Hepatocyte (in vitro differentiated cells): ENCODE measurements at regions not wholly inside any gene's neighbourhood (a gene's known extent, or its start where the extent isn't known, plus 50 kb on each side); places are given as distances from the start of the nearest gene placed in this dataset.

Experiments
- DNase-seq: peaks from one replicate; pipeline ENCODE4 v3.0.0-alpha.2; 2016; ENCODE audit warnings: low spot score
- H2AFZ ChIP-seq: fragments of 200-600 bp; sonication (generic); 2 replicates; pipeline ENCODE4 v1.6.0; 2016; ENCODE audit warnings: antibody characterized with exemption, mild to moderate bottlenecking
- H3K27ac ChIP-seq: fragments of 200-600 bp; sonication (generic); 2 replicates; pipeline ENCODE4 v1.5.1; 2016; ENCODE audit warnings: mild to moderate bottlenecking
- H3K27me3 ChIP-seq: fragments of 200-600 bp; sonication (generic); 2 replicates; pipeline ENCODE4 v1.6.1; 2016
- H3K36me3 ChIP-seq: fragments of 200-600 bp; sonication (generic); replicated peaks from 2 replicates; pipeline ENCODE4 v1.5.1; 2016; ENCODE audit warnings: low read depth; ENCODE audit not compliant: insufficient read depth
- H3K4me1 ChIP-seq: fragments of 200-600 bp; sonication (generic); 2 replicates; pipeline ENCODE4 v1.5.1; 2016; ENCODE audit warnings: mild to moderate bottlenecking, moderate library complexity; ENCODE audit not compliant: insufficient read depth
- H3K4me2 ChIP-seq: fragments of 200-600 bp; sonication (generic); 2 replicates; pipeline ENCODE4 v1.6.0; 2016
- H3K4me3 ChIP-seq: fragments of 200-600 bp; sonication (generic); 2 replicates; pipeline ENCODE4 v1.5.1; 2016; ENCODE audit warnings: mild to moderate bottlenecking
- H3K79me2 ChIP-seq: fragments of 200-600 bp; sonication (generic); 2 replicates; pipeline ENCODE4 v1.6.0; 2017; ENCODE audit warnings: mild to moderate bottlenecking
- H3K9me2 ChIP-seq: fragments of 200-600 bp; sonication (generic); replicated peaks from 2 replicates; pipeline ENCODE4 v1.6.0; 2017; ENCODE audit warnings: mild to moderate bottlenecking; ENCODE audit not compliant: insufficient read depth
- H3K9me3 ChIP-seq: fragments of 200-600 bp; sonication (generic); 2 replicates; pipeline ENCODE4 v1.5.1; 2016; ENCODE audit warnings: low read depth, mild to moderate bottlenecking
- H4K20me1 ChIP-seq: fragments of 200-600 bp; sonication (generic); 2 replicates; pipeline ENCODE4 v1.6.0; 2016; ENCODE audit warnings: mild to moderate bottlenecking; ENCODE audit not compliant: insufficient read depth, poor library complexity, severe bottlenecking
- EZH2 ChIP-seq: fragments of 200-600 bp; sonication (generic); IDR thresholded peaks from 2 replicates; pipeline ENCODE4 v1.6.1; 2016; ENCODE audit warnings: antibody characterized with exemption, mild to moderate bottlenecking, borderline replicate concordance
- EZH2phosphoT487 ChIP-seq: fragments of 200-600 bp; sonication (generic); IDR thresholded peaks from one replicate; pipeline ENCODE4 v1.6.1; 2018; ENCODE audit warnings: antibody characterized with exemption, mild to moderate bottlenecking, low read depth, moderate library complexity; ENCODE audit not compliant: unreplicated experiment, severe bottlenecking
- WGBS: methylation state at CpG from one replicate; pipeline ENCODE4 v1.1.6; 2016; ENCODE audit warnings: low lambda C conversion rate; ENCODE audit errors: missing lambda C conversion rate; 5-methylcytosine and 5-hydroxymethylcytosine counted together
- TF ChIP-seq, protein P1 (sequence below): fragments of 200-600 bp; sonication (generic); IDR thresholded peaks from 2 replicates; pipeline ENCODE4 v1.5.1; 2016; ENCODE audit warnings: antibody characterized with exemption, mild to moderate bottlenecking; ENCODE audit not compliant: poor library complexity

DNA sequence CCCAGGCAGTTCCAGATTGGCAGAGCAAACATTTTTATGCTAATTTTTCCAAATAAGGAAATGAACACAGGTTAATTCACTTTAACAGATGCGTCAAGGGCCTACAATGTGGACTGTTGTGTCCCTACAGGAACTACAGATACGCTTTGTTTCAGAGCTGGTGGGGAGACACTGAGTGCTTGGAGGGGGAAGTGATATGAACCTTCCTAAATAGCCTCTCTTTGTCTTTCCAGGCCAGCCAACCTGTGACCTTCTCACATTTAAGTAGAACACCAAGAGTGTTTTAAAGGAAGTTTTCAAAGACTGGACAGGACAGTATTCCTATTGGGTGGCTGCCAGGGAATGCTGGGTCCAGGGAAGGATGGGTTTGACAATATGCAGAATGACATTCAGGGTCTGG is 141.3 kb downstream of the ZNF664 start:
- no peaks in the 10 kb centered on the region for H3K27me3 ChIP-seq
- H3K79me2 ChIP-seq: no peaks in the 10 kb centered on the region
- H4K20me1 ChIP-seq: no peaks in the 10 kb centered on the region
- WGBS: 92% methylated on average over 2 of the region's 2 CpGs
- TF ChIP-seq, protein P1, sequence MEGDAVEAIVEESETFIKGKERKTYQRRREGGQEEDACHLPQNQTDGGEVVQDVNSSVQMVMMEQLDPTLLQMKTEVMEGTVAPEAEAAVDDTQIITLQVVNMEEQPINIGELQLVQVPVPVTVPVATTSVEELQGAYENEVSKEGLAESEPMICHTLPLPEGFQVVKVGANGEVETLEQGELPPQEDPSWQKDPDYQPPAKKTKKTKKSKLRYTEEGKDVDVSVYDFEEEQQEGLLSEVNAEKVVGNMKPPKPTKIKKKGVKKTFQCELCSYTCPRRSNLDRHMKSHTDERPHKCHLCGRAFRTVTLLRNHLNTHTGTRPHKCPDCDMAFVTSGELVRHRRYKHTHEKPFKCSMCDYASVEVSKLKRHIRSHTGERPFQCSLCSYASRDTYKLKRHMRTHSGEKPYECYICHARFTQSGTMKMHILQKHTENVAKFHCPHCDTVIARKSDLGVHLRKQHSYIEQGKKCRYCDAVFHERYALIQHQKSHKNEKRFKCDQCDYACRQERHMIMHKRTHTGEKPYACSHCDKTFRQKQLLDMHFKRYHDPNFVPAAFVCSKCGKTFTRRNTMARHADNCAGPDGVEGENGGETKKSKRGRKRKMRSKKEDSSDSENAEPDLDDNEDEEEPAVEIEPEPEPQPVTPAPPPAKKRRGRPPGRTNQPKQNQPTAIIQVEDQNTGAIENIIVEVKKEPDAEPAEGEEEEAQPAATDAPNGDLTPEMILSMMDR: no peak
- TF ChIP-seq EZH2phosphoT487 (no peak), EZH2 (no peak)
- H3K4me3 ChIP-seq: no peak overlapping the region
- H3K36me3 ChIP-seq: no peaks in the 10 kb centered on the region
- H3K9me3 ChIP-seq: no peaks in the 10 kb centered on the region
- no peaks in the 10 kb centered on the region for H3K9me2 ChIP-seq
- H3K4me1 ChIP-seq: no peaks in the 10 kb centered on the region
- no peak overlapping the region for H3K27ac ChIP-seq
- no peak overlapping the region for H2AFZ ChIP-seq
- DNase-seq: no peak
- no peak overlapping the region for H3K4me2 ChIP-seq

DNA sequence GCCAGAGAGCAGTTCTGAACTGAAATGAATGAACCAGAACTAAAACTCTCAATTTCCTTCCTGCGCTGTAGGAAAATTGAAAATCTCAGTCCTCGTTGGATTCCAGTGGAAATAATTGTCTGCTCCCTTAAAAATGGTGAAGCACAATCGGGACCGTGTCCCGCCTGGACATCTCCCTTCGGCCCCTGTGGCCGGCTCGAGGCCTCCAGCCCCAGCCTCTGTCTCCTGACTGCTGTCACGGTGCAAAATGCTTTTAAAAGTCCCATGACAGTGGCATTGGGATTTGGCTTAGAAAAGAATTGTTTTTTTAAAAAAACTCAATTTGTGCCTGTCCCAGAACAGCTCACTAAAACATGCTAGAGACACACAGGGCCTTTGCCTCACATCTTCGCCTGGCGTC is 142.5 kb downstream of the ZNF664 start:
- no peaks in the 10 kb centered on the region for H3K4me1 ChIP-seq
- H3K9me2 ChIP-seq: no peaks in the 10 kb centered on the region
- H3K36me3 ChIP-seq: no peaks in the 10 kb centered on the region
- no peak for DNase-seq
- H2AFZ ChIP-seq: no peak overlapping the region
- H3K4me2 ChIP-seq: no peak overlapping the region
- no peak overlapping the region for H3K4me3 ChIP-seq
- H3K27ac ChIP-seq: no peak overlapping the region
- no peaks in the 10 kb centered on the region for H3K9me3 ChIP-seq
- 93% methylated on average over 11 of the region's 11 CpGs for WGBS
- no peaks in the 10 kb centered on the region for H4K20me1 ChIP-seq
- no peaks in the 10 kb centered on the region for H3K79me2 ChIP-seq
- TF ChIP-seq EZH2phosphoT487 (no peak), EZH2 (no peak)
- TF ChIP-seq, protein P1: no peak
- no peaks in the 10 kb centered on the region for H3K27me3 ChIP-seq

DNA sequence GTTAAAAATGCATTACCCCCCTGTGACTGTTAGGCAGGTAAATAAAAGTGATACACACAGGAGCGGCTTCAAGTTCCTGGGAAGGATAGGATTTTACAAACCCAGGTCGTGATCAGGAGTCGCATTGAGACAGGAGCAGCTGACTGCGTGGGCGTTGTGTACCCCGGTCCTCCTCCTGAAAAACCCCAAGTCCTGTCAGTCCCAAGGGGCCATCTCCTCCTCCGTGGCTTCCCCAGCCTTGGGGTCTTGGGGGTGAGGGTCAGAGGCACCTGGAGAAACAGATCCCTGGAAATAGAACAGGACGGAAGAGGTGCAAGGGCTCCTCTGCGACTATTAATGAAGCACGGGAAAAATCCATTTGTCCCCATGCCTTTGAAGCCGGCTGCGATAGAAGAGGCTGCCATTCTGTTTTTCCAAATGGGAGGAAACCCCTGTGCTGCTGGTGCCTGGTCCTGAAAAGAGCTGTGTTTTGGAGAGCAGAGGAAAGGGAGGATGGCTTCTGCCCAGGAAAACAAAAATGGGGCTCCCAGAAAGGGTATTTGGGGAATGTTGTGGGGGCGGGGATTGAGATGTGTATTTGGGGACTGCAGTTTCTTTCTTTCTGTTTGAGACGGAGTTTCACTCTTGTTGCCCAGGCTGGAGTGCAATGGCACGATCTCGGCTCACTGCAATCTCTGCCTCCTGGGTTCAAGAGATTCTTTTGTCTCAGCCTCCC is 143.1 kb downstream of the ZNF664 start:
- TF ChIP-seq EZH2: no peak
- TF ChIP-seq, protein P1: no peak
- no peak for TF ChIP-seq EZH2phosphoT487
- Histone ChIP-seq H3K36me3 (no peaks in the 10 kb centered on the region), H3K4me3 (no peak overlapping the region), H3K27me3 (no peaks in the 10 kb centered on the region), H2AFZ (no peak overlapping the region), H3K27ac (no peak overlapping the region), H4K20me1 (no peaks in the 10 kb centered on the region), H3K9me3 (no peaks in the 10 kb centered on the region), H3K4me2 (no peak overlapping the region), H3K79me2 (no peaks in the 10 kb centered on the region), H3K9me2 (no peaks in the 10 kb centered on the region), H3K4me1 (no peaks in the 10 kb centered on the region)
- WGBS: 86% methylated on average over 16 of the region's 16 CpGs
- no peak for DNase-seq
